ENCODE measurements at regions not wholly inside any gene's neighbourhood (a gene's known extent, or its start where the extent isn't known, plus 50 kb on each side); places are given as distances from the start of the nearest gene placed in this dataset.
"Not testable (repeated sequence)": the region's sequence is repeated elsewhere in the genome, so short reads cannot be mapped to it uniquely, and the experiment has no call there.

- no peak for DNase-seq
Observed at GRCh38 chr4:101669832-101670188, 120.7 kb upstream of the BANK1 start.

GRCh38 chr4:101669138-101669831 lies 121.2 kb upstream of the BANK1 start:
- DNase-seq, result no peak

DNA sequence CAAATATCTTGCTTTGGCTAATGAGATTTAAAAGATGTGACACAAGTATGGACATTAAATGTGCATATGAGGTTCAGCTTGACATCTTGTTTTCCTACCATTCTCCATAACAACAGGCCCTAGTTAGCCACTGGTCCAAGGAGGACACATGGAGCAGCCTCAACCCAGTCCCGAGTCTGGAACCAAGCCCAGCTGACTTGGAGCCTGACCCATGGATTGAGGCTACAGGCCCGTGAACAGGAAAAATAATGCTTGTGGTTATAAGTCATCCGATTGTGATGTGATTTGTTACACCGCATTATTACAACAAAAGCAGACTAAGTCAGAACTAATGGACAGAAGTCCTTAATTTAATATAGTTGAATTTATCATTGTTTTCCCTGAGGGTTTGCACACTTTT lies 123.2 kb upstream of the BANK1 start:
- no peak for DNase-seq

GRCh38 chr4:101660607-101661006 lies 129.9 kb upstream of the BANK1 start:
- DNase-seq, result no peak

GRCh38 chr4:101655857-101656256 lies 134.7 kb upstream of the BANK1 start:
- no peak for DNase-seq

GRCh38 chr4:101655005-101655404 lies 135.5 kb upstream of the BANK1 start:
- no peak for DNase-seq

DNA sequence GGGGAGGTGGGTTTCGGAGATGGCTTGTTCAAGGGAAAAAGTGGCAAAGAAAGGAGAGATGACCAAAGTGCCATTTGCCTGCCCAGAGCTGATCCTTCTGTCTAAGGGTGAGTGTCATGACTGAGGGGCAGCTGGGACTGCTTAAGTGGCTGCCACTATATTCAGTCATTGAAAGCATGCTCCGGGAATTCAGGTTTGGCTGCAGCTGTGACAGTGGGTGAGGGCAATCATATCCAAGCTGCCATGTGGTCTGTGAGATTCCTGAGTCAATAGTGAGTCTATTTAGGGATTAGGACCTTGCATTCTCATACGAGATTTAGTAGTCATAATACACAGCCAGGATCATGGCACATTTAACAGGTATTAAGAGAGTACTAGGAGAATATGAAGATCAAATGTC lies 138.8 kb upstream of the BANK1 start:
- no peak for DNase-seq

- no peak for DNase-seq
Observed at GRCh38 chr4:101649790-101650515, 140.6 kb upstream of the BANK1 start.

DNA sequence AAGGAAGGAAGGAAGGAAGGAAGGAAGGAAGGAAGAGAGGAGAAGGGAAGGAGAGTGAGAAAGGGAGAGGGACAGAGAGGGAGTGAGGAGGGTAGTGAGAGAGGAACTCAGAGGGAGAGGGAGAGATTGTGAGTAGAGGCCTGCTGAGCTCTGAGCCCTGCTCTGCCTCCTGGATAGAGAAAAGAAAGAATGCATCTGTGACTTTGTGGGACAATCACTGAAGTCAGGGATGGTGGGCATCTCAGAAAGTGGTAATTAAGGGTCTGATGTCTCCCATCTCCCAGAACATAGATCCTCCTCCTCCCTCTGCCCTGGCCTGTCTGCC lies 142.9 kb upstream of the BANK1 start:
- DNase-seq, result no peak

GRCh38 chr4:101644516-101644915 lies 146.0 kb upstream of the BANK1 start:
- no peak for DNase-seq

DNA sequence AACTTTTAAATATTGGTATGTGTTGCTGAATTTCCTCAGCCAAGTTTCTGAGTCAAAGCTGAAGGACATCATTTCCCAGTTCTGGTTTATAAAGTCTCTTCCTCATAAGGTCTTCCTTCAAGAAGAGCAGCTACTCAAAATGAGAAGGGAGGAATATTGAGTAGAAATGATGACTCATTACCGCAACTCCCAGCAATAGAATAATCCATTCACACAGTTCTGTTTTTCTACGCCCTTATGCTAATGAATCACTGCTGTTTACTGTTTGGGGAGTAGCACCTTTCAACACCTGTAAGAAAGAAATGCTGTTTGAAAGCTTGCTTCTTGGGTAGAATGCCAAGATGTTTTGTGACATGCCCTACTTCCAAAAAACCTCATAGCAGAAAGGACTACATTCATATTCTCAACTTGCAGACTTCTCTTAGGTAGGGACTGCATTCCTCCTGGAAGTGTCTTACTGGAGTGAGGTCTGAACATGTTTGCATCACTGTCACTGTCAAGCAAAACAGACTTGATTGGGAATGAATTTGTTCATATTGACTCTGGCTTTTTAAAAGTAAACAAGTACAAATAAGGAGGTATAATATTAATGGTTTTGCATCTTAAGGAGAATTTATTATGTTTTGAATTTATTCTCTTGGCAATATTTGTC lies 147.2 kb upstream of the BANK1 start:
- DNase-seq, result no peak

DNA sequence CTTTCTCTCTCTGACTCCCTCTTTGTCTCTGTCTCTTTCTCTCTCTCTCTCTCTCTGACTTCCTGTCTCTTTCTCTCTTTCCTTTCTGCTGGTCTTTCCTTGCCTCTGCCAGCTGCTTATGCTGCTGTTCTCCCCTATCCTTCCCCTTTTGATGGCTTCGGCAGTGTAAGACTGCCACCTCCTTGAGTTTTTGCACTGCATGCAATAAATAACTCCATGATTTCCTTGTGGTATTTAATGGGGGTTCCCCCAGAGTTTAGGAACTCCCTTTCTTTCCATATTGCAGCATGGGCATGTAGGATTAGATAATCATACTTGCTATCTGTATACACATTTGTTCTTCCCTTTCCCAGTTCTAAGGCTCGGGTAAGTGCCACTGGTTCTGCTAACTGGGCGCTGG lies 157.8 kb upstream of the BANK1 start:
- DNase-seq, result not testable (repeated sequence)

- DNase-seq, result no peak
Observed at GRCh38 chr4:101630319-101630986, 160.1 kb upstream of the BANK1 start.

GRCh38 chr4:101621120-101621519 lies 169.4 kb upstream of the BANK1 start:
- DNase-seq, result no peak

DNA sequence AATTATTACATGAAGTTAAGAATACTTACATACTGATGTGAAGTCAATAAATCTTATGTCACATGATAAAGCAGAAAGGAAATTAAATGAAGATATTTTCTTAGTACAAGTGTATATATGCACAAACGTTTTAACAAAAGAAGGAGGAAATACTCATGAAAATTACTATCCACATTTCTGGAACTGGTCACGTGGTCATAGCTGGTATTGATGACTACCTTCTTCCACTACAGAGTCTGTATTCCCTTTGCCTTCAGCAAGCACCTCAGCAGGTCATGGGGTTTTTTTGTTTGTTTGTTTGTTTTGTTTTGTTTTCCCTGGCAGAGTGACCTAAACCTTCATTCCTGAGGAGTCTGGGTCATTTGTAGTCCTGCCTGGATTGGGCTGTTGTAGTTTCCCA lies 174.9 kb upstream of the BANK1 start:
- no peak for DNase-seq

GRCh38 chr4:101606989-101607388 lies 183.5 kb upstream of the BANK1 start:
- DNase-seq, result not testable (repeated sequence)

- no peak for DNase-seq
Observed at GRCh38 chr4:101604976-101605375, 185.6 kb upstream of the BANK1 start.

- no peak for DNase-seq
Observed at GRCh38 chr4:101600287-101600686, 190.2 kb upstream of the BANK1 start.

DNA sequence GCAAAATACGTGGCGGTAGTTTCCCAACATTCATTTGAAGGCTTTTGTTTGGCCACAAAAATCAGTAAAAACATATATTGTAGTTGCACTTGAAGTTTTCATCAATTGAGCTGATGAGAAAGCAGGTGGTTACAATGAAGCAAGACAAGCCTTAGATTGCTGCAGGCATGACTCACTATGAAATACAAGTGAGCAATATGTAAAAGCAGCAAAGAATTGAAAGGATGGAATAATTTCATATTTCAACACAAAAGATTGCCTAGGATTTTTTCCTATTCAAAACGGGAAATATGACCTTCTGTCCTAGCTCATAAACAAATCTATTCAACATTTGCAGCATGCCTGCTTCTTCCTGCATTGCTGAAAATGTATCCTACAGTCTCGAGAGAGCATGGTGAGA lies 190.9 kb upstream of the BANK1 start:
- no peak for DNase-seq

- DNase-seq, result peak in 5 of 6 experiments; percentile 0 to 38 (median 1)
Observed at GRCh38 chr4:101596781-101597552, 193.6 kb upstream of the BANK1 start.

DNA sequence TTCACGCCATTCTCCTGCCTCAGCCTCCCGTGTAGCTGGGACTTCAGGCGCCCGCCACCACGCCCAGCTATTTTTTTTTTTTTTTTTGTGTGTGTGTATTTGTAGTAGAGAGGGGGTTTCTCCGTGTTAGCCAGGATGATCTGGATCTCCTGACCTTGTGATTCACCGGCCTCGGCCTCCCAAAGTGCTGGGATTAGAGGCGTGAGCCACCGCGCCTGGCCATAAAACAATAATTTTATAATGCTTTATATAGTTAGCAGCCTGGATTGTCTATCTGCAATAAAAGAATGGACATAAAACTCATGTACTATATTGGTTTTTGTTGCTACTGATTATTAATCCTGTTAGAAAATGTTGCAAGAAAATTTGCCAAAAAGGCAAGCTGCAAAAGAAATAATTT lies 195.9 kb upstream of the BANK1 start:
- no peak for DNase-seq

- no peak for DNase-seq
Observed at GRCh38 chr4:101593666-101594065, 196.9 kb upstream of the BANK1 start.

- DNase-seq, result no peak
Observed at GRCh38 chr4:101584306-101584705, 206.2 kb upstream of the BANK1 start.
